GM13977 (cell line): ENCODE measurements at regions not wholly inside any gene's neighbourhood (a gene's known extent, or its start where the extent isn't known, plus 50 kb on each side); places are given as distances from the start of the nearest gene placed in this dataset.

Experiments
- DNase-seq: peaks from one replicate; pipeline ENCODE4 v3.0.0; 2012; ENCODE audit warnings: low spot score
- CTCF ChIP-seq: IDR thresholded peaks from 2 replicates; pipeline ENCODE4 v1.5.1; 2012; ENCODE audit warnings: mild to moderate bottlenecking, control low read depth; ENCODE audit not compliant: insufficient read depth; ENCODE audit errors: extremely low read depth, missing control alignments
- in situ Hi-C: fragments of 300-500 bp; cut with MboI; formaldehyde crosslinking; loops from one replicate; pipeline ENCODE4 v1.12.0; 2022; ENCODE audit warnings: low sequenced_read_pairs, low pct_unique_long_range_greater_than_20kb, mixed read lengths, inconsistent platforms; ENCODE audit not compliant: unreplicated experiment

DNA sequence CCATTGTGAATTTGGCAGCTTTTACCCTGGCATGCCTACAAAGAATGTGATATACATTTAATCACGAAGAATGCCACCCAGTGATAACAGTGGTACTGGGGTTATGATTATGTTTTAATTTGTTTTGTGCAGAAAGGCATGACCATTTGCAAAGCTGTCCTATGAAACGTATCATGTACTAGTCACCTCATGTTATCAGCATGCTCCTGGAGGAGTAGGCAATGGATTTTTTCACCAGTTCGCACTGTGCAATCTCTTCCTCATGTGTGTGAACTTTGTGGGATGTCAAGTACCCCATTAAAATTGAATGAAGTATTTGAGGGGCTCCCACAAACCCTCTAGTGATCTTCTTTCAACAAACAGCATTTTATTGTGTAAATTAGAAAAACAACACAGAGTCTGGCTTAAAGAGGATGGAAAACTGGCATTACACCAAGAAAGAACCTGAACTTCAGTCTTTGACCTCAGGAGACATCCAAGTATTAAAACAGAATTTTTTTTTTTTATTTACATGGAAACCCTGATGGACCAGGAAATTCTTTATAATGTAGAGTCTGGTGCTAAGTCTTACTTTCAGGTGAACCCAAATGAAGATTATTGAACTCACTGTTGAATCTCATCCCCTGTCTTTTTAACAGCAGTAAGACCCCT lies 200.6 kb upstream of the PGRMC2 start:
- no peak for TF ChIP-seq CTCF
- no peak for DNase-seq
- in situ Hi-C loops, result no loop called here

DNA sequence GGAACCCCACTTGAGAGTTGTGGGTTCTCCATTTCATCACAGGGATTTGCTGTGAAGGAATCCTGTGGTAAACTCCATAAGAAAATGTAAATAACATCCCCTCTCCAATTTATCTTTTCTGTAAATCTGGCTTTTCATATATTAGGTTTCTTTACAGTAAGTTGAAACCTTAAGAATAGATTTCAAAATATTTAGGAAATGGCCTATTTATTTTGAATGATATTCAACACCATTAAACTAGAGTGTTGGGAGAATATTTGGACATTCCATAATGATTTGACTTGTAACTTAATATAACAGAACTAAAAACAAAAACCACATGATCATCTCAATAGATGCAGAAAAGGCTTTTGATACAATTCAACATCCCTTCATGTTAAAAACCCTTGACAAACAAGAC lies 197.3 kb upstream of the PGRMC2 start:
- DNase-seq, result no peak
- in situ Hi-C loops, result no loop called here
- no peak for TF ChIP-seq CTCF

DNA sequence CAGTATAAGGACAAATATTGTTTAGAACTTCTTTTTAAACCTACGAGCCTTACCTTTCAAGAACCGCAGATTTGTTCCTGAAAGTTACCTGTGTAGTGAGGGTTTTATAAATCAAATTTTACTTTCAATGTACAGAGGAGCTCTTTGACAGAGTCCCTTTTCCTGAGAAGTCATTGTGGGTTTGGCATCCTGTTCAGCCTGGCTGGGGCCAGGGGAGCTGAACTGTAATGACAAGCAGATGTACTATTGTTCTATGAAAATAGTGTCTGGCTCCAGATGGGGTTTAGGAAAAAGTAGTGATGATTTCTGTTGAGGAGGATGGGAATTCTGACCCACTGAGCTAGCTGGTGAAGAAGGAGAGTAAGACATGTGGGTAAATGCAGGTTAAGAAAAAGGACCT lies 196.2 kb upstream of the PGRMC2 start:
- no peak for DNase-seq
- TF ChIP-seq CTCF, result no peak
- in situ Hi-C loops, result no loop called here

- DNase-seq, result no peak
- in situ Hi-C loops, result no loop called here
- TF ChIP-seq CTCF, result no peak
Measured at GRCh38 chr4:128483041-128483440, 195.4 kb upstream of the PGRMC2 start.

DNA sequence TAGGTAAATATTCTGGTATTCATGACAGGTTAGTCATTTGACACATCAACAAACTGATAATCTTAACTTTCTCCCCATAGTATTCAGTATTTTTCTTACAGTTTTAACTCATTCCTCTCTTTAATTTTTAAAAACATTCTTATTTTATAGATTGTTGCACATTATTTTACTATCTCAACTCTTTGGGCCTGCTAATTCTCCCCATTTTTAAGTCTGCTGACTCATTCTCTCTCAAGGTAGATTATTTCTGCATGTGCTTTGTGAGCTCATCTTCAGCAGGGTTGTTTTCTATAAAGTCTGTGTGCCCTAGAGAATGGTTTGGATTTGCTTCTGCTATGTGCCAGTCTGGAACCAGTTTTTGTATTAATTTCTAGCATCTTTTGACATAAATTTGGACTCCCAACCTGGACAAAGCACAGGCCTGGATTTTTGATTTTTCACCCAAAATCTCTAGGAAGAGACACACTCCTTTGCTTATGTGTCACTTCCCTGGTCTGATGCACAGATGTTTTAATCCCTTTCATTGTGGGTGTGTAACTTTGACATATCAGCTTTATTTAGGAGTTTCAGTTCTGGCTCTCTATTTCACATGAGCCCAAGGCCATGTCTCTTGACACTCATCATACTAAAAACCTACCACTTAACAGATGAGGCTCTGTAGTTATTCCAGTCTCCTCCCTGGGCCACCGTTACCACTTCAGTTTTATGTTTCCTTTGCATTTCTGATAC lies 194.3 kb upstream of the PGRMC2 start:
- no peak for TF ChIP-seq CTCF
- in situ Hi-C loops, result no loop called here
- DNase-seq, result no peak

- no peak for TF ChIP-seq CTCF
- DNase-seq, result no peak
- in situ Hi-C loops, result no loop called here
Measured at GRCh38 chr4:128480945-128481344, 193.3 kb upstream of the PGRMC2 start.
